Left cardiac atrium (tissue), 4 donors: ENCODE measurements at regions not wholly inside any gene's neighbourhood (a gene's known extent, or its start where the extent isn't known, plus 50 kb on each side); places are given as distances from the start of the nearest gene placed in this dataset.
A peak's percentile ranks its signal among the peaks of the same experiment; 100 is the strongest.
"Not testable (repeated sequence)": the region's sequence is repeated elsewhere in the genome, so short reads cannot be mapped to it uniquely, and the experiment has no call there.

Experiments
- ATAC-seq, 2 donors: fragments of 200-7000 bp; cut with Tn5 transposase; one replicate each; pipeline ENCODE4 v1.9.1; 2020; ENCODE audit warnings: mild to moderate bottlenecking in 2 of 2, moderate library complexity in 2 of 2
- DNase-seq: peaks from one replicate; pipeline ENCODE4 v3.0.0-alpha.2; 2020
- intact Hi-C, 2 donors: fragments of 100-400 bp; cut with DNase I; formaldehyde crosslinking; loops; one replicate each; pipeline versions ENCODE4 v1.14.1 to v1.15.1; 2022 to 2023
- donor health status: DM: no; HTN: yes; CAD: no.
- donor health status: DM: no; HTN: yes; CAD: no; lungs with severe emphysema.
- donor health status: DM: yes; HTN: yes; CAD: no.
- donor health status: Dilated cardiomyopathy.

- ATAC-seq, DNase-seq, intact Hi-C loops: not testable (repeated sequence)
Measured at GRCh38 chr7:58085444-58085843, 635.5 kb downstream of the ZNF716 start.

- DNase-seq = peak; percentile 11
- intact Hi-C loops = no loop called here
- ATAC-seq = no peak
Measured at GRCh38 chr7:58086461-58086860, 636.5 kb downstream of the ZNF716 start.

GRCh38 chr7:58086871-58087535, 637.0 kb downstream of the ZNF716 start:
- DNase-seq = peak; percentile 8

DNA sequence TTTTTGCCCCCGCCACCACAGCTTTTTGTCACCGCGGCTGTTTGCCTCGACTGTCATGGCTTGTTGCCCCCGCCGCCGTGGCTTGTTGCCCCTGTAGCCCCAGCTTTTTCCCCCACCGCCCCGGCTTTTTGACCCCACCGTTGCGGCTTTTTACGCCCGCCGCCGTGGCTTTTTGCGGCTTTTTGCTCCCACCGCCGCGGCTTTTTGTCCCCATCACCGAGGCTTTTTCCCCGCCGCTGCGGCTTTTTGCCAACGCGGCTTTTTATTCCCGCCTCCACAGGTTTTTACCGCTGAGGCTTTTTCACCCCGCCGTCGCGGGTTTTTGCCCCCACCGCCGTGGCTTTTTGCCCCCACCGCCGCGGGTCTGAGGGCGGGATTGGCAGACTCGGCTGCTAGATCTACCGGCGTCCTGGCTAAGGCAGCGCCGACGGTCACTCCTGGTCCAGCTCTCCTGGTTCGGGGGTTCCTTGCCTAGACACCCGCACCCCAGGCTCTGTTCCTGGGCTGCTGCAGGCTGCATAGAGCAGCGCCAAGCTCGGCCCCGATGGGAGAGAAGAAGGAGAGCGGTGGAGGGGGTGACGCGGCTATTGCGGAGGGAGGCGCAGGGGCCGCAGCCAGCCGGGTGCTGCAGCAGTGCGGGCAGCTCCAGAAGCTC, 637.7 kb downstream of the ZNF716 start:
- intact Hi-C loops = no loop called here
- ATAC-seq = no peak
- peak; percentile 11 for DNase-seq

More at GRCh38 chr7:58086871-58087535, 637.0 kb downstream of the ZNF716 start:
- no peak for ATAC-seq
- intact Hi-C loops = no loop called here

- DNase-seq, ATAC-seq: not testable (repeated sequence)
Measured at GRCh38 chr7:58088191-58088560, 638.2 kb downstream of the ZNF716 start.

DNA sequence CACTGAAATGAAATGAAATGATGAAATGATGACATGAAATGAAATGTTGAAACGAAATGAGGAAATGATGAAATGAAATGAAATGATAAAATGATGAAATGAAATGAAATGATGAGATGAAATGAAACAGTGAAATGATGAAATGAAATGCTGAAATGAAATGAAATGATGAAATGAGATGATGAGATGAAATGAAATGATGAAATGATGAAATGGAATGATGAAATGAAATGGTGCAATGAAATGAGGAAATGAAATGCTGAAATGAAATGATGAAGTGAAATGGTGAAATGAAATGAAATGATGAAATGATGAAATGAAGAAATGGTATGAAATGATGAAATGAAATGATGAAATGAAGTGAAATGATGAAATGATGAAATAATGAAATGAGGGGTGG, 641.1 kb downstream of the ZNF716 start:
- intact Hi-C loops, ATAC-seq, DNase-seq: not testable (repeated sequence)

More at GRCh38 chr7:58088191-58088560, 638.2 kb downstream of the ZNF716 start:
- intact Hi-C loops = not testable (repeated sequence)
